GM18861 (cell line): ENCODE measurements at regions not wholly inside any gene's neighbourhood (a gene's known extent, or its start where the extent isn't known, plus 50 kb on each side); places are given as distances from the start of the nearest gene placed in this dataset.

ENCODE experiments used
- ATAC-seq: cut with Tn5 transposase; IDR thresholded peaks from one replicate; pipeline ENCODE4 v1.9.1; 2021; ENCODE audit not compliant: unreplicated experiment

GRCh38 chr12:24116548-24116947, 167.1 kb upstream of the SOX5 start:
- ATAC-seq, result no peak

- no peak for ATAC-seq
These were observed 164.2 kb upstream of the SOX5 start for GRCh38 chr12:24113701-24114100.

GRCh38 chr12:24111616-24112015, 162.1 kb upstream of the SOX5 start:
- ATAC-seq, result no peak

GRCh38 chr12:24111086-24111485, 161.6 kb upstream of the SOX5 start:
- ATAC-seq, result no peak

- peak; percentile 96 for ATAC-seq
These were observed 160.0 kb upstream of the SOX5 start for GRCh38 chr12:24109381-24110039.

GRCh38 chr12:24102676-24103075, 153.2 kb upstream of the SOX5 start:
- ATAC-seq, result no peak

- no peak for ATAC-seq
These were observed 150.1 kb upstream of the SOX5 start for GRCh38 chr12:24099576-24099975.

GRCh38 chr12:24095245-24095644, 145.8 kb upstream of the SOX5 start:
- ATAC-seq, result no peak

- no peak for ATAC-seq
These were observed 140.0 kb upstream of the SOX5 start for GRCh38 chr12:24089510-24089890.

- no peak for ATAC-seq
These were observed 139.5 kb upstream of the SOX5 start for GRCh38 chr12:24088751-24089509.

GRCh38 chr12:24087294-24087693, 137.8 kb upstream of the SOX5 start:
- ATAC-seq, result no peak

- no peak for ATAC-seq
These were observed 135.3 kb upstream of the SOX5 start for GRCh38 chr12:24084800-24085199.

- no peak for ATAC-seq
These were observed 134.4 kb upstream of the SOX5 start for GRCh38 chr12:24083838-24084237.

- no peak for ATAC-seq
These were observed 132.1 kb upstream of the SOX5 start for GRCh38 chr12:24081606-24082005.

- no peak for ATAC-seq
These were observed 131.6 kb upstream of the SOX5 start for GRCh38 chr12:24081092-24081529.

- ATAC-seq, result no peak
These were observed 131.0 kb upstream of the SOX5 start for GRCh38 chr12:24080465-24080864.

GRCh38 chr12:24079083-24079482, 129.6 kb upstream of the SOX5 start:
- ATAC-seq, result no peak

- no peak for ATAC-seq
These were observed 128.9 kb upstream of the SOX5 start for GRCh38 chr12:24078318-24078765.

GRCh38 chr12:24077161-24077560, 127.7 kb upstream of the SOX5 start:
- ATAC-seq, result no peak

- ATAC-seq, result no peak
These were observed 126.2 kb upstream of the SOX5 start for GRCh38 chr12:24075650-24076049.

- ATAC-seq, result no peak
These were observed 123.8 kb upstream of the SOX5 start for GRCh38 chr12:24073170-24073810.

- no peak for ATAC-seq
These were observed 122.8 kb upstream of the SOX5 start for GRCh38 chr12:24072302-24072701.
